GM18907 (cell line): ENCODE measurements at regions not wholly inside any gene's neighbourhood (a gene's known extent, or its start where the extent isn't known, plus 50 kb on each side); places are given as distances from the start of the nearest gene placed in this dataset.
"Not testable (repeated sequence)": the region's sequence is repeated elsewhere in the genome, so short reads cannot be mapped to it uniquely, and the experiment has no call there.

Experiments
- ATAC-seq: cut with Tn5 transposase; IDR thresholded peaks from one replicate; pipeline ENCODE4 v1.9.1; 2021; ENCODE audit warnings: mild to moderate bottlenecking, moderate library complexity; ENCODE audit not compliant: unreplicated experiment

GRCh38 chr4:3954540-3955320 is 188.5 kb downstream of the ADRA2C start:
- peak; percentile 25 for ATAC-seq

GRCh38 chr4:3955321-3956164 is 189.4 kb downstream of the ADRA2C start:
- ATAC-seq: peak; percentile 100

- ATAC-seq: not testable (repeated sequence)
These were observed 190.1 kb downstream of the ADRA2C start for GRCh38 chr4:3956165-3956867.

- not testable (repeated sequence) for ATAC-seq
These were observed 195.0 kb downstream of the ADRA2C start for GRCh38 chr4:3961091-3961672.

- ATAC-seq: not testable (repeated sequence)
These were observed 198.5 kb downstream of the ADRA2C start for GRCh38 chr4:3964572-3965278.

- not testable (repeated sequence) for ATAC-seq
These were observed 201.0 kb downstream of the ADRA2C start for GRCh38 chr4:3967204-3967603.

GRCh38 chr4:3972626-3973025 is 206.4 kb downstream of the ADRA2C start:
- not testable (repeated sequence) for ATAC-seq

GRCh38 chr4:3973581-3974200 is 207.5 kb downstream of the ADRA2C start:
- not testable (repeated sequence) for ATAC-seq

GRCh38 chr4:3983518-3984125 is 217.4 kb downstream of the ADRA2C start:
- ATAC-seq: not testable (repeated sequence)

GRCh38 chr4:3984796-3985195 is 218.6 kb downstream of the ADRA2C start:
- not testable (repeated sequence) for ATAC-seq

GRCh38 chr4:3986412-3986811 is 220.2 kb downstream of the ADRA2C start:
- not testable (repeated sequence) for ATAC-seq

- not testable (repeated sequence) for ATAC-seq
These were observed 229.3 kb downstream of the OTOP1 start for GRCh38 chr4:3997386-3997785.

- ATAC-seq: not testable (repeated sequence)
These were observed 222.7 kb downstream of the OTOP1 start for GRCh38 chr4:4004036-4004435.

- ATAC-seq: not testable (repeated sequence)
These were observed 222.0 kb downstream of the OTOP1 start for GRCh38 chr4:4004702-4005101.

GRCh38 chr4:4006356-4006755 is 220.4 kb downstream of the OTOP1 start:
- not testable (repeated sequence) for ATAC-seq

- not testable (repeated sequence) for ATAC-seq
These were observed 207.7 kb downstream of the OTOP1 start for GRCh38 chr4:4019071-4019470.

GRCh38 chr4:4021161-4021560 is 205.6 kb downstream of the OTOP1 start:
- not testable (repeated sequence) for ATAC-seq

GRCh38 chr4:4026708-4027107 is 200.0 kb downstream of the OTOP1 start:
- not testable (repeated sequence) for ATAC-seq

GRCh38 chr4:4028752-4029151 is 198.0 kb downstream of the OTOP1 start:
- not testable (repeated sequence) for ATAC-seq
